Lung (tissue), 11 donors: ENCODE measurements at regions not wholly inside any gene's neighbourhood (a gene's known extent, or its start where the extent isn't known, plus 50 kb on each side); places are given as distances from the start of the nearest gene placed in this dataset.
"Not testable (repeated sequence)": the region's sequence is repeated elsewhere in the genome, so short reads cannot be mapped to it uniquely, and the experiment has no call there.

ENCODE experiments used
- ATAC-seq: fragments of 200-7000 bp; cut with Tn5 transposase; one replicate; pipeline ENCODE4 v1.9.1; 2020; ENCODE audit warnings: moderate number of reproducible peaks; ENCODE audit not compliant: insufficient read depth, low FRiP score
- DNase-seq, 3 donors: peaks; one replicate each; pipeline ENCODE4 v3.0.0-alpha.2; 2013 to 2017
- H3K27ac ChIP-seq, 2 donors: one replicate each; pipeline ENCODE4 v1.5.1; 2013; ENCODE audit warnings: mild to moderate bottlenecking in 2 of 2, moderate library complexity in 2 of 2, control low read depth in 1 of 2, inconsistent platforms in 1 of 2, low read depth in 1 of 2, low read length in 1 of 2
- H3K27me3 ChIP-seq, 3 donors: one replicate each; pipeline ENCODE4 v1.5.1; 2013; ENCODE audit warnings: low read length in 2 of 3; ENCODE audit not compliant: control insufficient read depth in 3 of 3, insufficient read depth in 3 of 3
- H3K36me3 ChIP-seq, 4 donors: one replicate each; pipeline ENCODE4 v1.5.1; 2013; ENCODE audit warnings: low read length in 4 of 4, mild to moderate bottlenecking in 1 of 4, moderate library complexity in 1 of 4; ENCODE audit not compliant: control insufficient read depth in 4 of 4, insufficient read depth in 4 of 4
- H3K4me1 ChIP-seq, 5 donors: one replicate each; pipeline ENCODE4 v1.5.1; 2013; ENCODE audit warnings: low read length in 5 of 5, mild to moderate bottlenecking in 2 of 5, moderate library complexity in 1 of 5; ENCODE audit not compliant: control insufficient read depth in 5 of 5, insufficient read depth in 5 of 5
- H3K4me3 ChIP-seq: one replicate; pipeline ENCODE4 v1.5.1; 2013; ENCODE audit warnings: mild to moderate bottlenecking, control low read depth, moderate library complexity
- H3K9ac ChIP-seq, 2 donors: one replicate each; pipeline ENCODE4 v1.5.1; 2013; ENCODE audit warnings: low read length in 2 of 2, control low read depth in 1 of 2; ENCODE audit not compliant: insufficient read depth in 1 of 2
- H3K9me3 ChIP-seq, 4 donors: one replicate each; pipeline ENCODE4 v1.5.1; 2013; ENCODE audit warnings: low read length in 3 of 4, mild to moderate bottlenecking in 1 of 4, moderate library complexity in 1 of 4; ENCODE audit not compliant: control insufficient read depth in 4 of 4, insufficient read depth in 3 of 4
- WGBS, 2 donors: extraction: QIAGEN DNeasy Blood & Tissue Kit; methylation state at CpG; one replicate each; pipeline ENCODE4 v1.1.7; 2013; 5-methylcytosine and 5-hydroxymethylcytosine counted together
- TF ChIP-seq, protein P1 (sequence below): IDR thresholded peaks from 2 replicates; pipeline ENCODE4 v1.5.1; 2012; ENCODE audit warnings: mild to moderate bottlenecking; ENCODE audit errors: control extremely low read depth, extremely low read depth
- donor health status: control.
- donor health status: control.
- donor health status: Bipolar disorder and iron deficiency.
- donor health status: healthy.
- donor health status: DM: yes; HTN: yes; CAD: no.

DNA sequence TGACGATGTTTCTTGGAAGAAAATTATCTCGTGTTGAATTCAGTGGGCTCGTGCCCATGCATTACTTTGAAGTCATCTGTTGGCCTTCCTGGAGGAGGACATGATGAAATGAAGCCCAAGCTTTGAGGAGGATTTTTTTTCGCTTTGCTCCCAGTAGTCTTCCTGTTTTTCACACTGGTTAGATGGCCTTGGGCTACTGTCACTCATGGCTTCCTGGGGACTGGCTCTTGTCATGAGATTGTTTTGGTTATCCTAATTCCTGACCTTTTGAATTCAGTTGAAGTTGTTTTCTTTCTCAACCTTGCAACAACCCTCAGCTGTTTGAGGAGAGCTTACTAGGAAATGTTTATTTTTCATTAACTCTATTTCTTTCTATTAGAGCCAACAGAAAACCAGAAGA, 430.7 kb downstream of the HS3ST3B1 start:
- Histone ChIP-seq H3K27me3 (no peaks in the 10 kb centered on the region), H3K4me1 (no peaks in the 10 kb centered on the region), H3K4me3 (no peak overlapping the region), H3K27ac (no peak overlapping the region), H3K36me3 (no peaks in the 10 kb centered on the region), H3K9ac (no peak overlapping the region), H3K9me3 (no peaks in the 10 kb centered on the region)
- WGBS, 2 donors: 59 to 64% methylated on average over 4 of the region's 4 CpGs
- no peak for DNase-seq
- TF ChIP-seq, protein P1, sequence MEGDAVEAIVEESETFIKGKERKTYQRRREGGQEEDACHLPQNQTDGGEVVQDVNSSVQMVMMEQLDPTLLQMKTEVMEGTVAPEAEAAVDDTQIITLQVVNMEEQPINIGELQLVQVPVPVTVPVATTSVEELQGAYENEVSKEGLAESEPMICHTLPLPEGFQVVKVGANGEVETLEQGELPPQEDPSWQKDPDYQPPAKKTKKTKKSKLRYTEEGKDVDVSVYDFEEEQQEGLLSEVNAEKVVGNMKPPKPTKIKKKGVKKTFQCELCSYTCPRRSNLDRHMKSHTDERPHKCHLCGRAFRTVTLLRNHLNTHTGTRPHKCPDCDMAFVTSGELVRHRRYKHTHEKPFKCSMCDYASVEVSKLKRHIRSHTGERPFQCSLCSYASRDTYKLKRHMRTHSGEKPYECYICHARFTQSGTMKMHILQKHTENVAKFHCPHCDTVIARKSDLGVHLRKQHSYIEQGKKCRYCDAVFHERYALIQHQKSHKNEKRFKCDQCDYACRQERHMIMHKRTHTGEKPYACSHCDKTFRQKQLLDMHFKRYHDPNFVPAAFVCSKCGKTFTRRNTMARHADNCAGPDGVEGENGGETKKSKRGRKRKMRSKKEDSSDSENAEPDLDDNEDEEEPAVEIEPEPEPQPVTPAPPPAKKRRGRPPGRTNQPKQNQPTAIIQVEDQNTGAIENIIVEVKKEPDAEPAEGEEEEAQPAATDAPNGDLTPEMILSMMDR: no peak
- no peak for ATAC-seq

DNA sequence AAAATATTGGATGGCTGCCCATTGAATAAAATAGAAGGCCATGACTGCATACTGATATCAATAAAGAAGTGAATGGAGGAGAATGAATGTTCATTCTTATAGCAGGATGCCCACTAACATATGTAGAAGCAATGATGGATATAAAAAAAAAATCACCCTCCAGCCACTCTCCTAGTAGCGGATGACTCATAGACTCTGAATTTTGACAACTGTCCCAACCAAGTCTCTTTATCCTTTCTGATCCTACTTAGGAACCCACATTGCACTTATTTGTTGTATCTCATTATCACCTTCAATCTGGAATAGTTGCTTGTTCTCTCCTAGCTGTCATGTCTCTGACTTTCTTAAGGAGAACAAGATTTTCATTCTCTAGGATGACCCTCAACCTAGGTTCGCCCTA, 429.9 kb downstream of the HS3ST3B1 start:
- H3K27me3 ChIP-seq: no peaks in the 10 kb centered on the region
- DNase-seq (no peak), ATAC-seq (no peak)
- no peaks in the 10 kb centered on the region for H3K4me1 ChIP-seq
- no peak overlapping the region for H3K9ac ChIP-seq
- H3K27ac ChIP-seq: no peak overlapping the region
- no peaks in the 10 kb centered on the region for H3K9me3 ChIP-seq
- H3K36me3 ChIP-seq: no peaks in the 10 kb centered on the region
- WGBS, 2 donors: 94 to 96% methylated on average over 2 of the region's 2 CpGs
- TF ChIP-seq, protein P1: no peak
- no peak overlapping the region for H3K4me3 ChIP-seq

DNA sequence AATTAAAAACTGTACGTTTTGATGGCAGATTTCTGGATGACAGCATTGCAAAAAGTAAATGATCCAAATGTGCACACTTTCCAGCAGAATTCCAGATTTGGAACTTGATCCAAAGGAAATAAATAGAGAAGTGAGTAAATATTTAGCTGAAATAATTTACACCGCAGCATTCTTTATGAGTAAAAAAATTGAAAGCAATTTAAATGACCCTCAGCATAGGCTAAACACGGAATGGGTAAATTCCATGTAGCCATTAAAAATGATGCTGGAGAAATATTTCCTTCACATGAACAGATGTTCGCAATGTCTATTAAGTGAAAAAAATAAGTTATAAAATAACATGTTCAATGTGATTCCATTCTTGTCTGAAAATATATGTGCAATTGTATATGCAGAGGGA, 424.8 kb downstream of the HS3ST3B1 start:
- DNase-seq (no peak), ATAC-seq (no peak)
- TF ChIP-seq, protein P1: no peak
- H3K27me3 ChIP-seq: no peaks in the 10 kb centered on the region
- no peaks in the 10 kb centered on the region for H3K36me3 ChIP-seq
- H3K4me3 ChIP-seq: no peak overlapping the region
- no peaks in the 10 kb centered on the region for H3K9me3 ChIP-seq
- H3K27ac ChIP-seq: no peak overlapping the region
- H3K4me1 ChIP-seq: no peaks in the 10 kb centered on the region
- 69 to 83% methylated on average over 4 of the region's 4 CpGs for WGBS, 2 donors
- H3K9ac ChIP-seq: no peak overlapping the region

DNA sequence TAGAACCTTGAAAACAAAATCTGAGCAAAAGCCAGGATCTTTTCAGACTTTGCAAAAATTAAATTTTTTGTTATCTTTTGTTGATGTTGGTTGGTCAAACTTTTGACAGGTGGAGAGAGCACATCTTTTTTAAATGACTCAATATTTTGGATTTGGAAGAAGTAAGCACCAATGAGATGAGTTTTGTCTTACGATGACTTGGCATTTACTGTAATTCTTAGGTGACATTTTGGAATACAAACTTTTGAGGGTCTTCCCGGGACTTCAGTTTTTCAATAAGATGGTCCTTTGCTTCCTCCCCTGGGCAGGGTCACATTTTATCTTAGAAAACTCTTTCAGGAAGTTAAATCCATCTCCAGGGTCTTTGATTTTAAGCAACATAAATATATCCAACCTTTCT, 423.9 kb downstream of the HS3ST3B1 start:
- ATAC-seq (no peak), DNase-seq (no peak)
- TF ChIP-seq, protein P1: no peak
- WGBS, 2 donors: 86 to 93% methylated on average over 2 of the region's 2 CpGs
- no peaks in the 10 kb centered on the region for H3K4me1 ChIP-seq
- H3K9me3 ChIP-seq: no peaks in the 10 kb centered on the region
- no peak overlapping the region for H3K4me3 ChIP-seq
- H3K36me3 ChIP-seq: no peaks in the 10 kb centered on the region
- H3K27me3 ChIP-seq: no peaks in the 10 kb centered on the region
- H3K27ac ChIP-seq: no peak overlapping the region
- H3K9ac ChIP-seq: no peak overlapping the region

DNA sequence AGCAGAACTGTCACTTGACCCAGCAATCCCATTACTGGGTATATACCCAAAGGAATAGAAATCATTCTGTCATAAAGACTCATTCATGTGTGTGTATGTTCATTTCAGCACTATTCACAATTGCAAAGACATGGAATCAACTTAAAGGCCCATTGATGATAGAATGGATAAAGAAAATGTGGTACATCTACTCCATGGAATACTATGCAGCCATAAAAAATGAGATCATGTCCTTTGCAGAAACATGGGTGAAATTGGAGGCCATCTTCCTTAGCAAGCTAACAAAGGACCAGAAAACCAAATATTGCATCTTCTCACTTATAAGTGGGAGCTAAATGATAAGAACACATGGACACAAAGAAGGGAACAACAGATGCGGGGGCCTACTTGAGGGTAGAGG, 422.5 kb downstream of the HS3ST3B1 start:
- 98 to 100% methylated on average over 1 of the region's 1 CpG for WGBS, 2 donors
- ATAC-seq: not testable (repeated sequence)

More for the DNA sequence above, 422.5 kb downstream of the HS3ST3B1 start:
- not testable (repeated sequence) for DNase-seq, H3K4me1 ChIP-seq, H3K9ac ChIP-seq, H3K27ac ChIP-seq, H3K9me3 ChIP-seq, H3K27me3 ChIP-seq, H3K36me3 ChIP-seq, H3K4me3 ChIP-seq
